ENCODE measurements at regions not wholly inside any gene's neighbourhood (a gene's known extent, or its start where the extent isn't known, plus 50 kb on each side); places are given as distances from the start of the nearest gene placed in this dataset.

DNA sequence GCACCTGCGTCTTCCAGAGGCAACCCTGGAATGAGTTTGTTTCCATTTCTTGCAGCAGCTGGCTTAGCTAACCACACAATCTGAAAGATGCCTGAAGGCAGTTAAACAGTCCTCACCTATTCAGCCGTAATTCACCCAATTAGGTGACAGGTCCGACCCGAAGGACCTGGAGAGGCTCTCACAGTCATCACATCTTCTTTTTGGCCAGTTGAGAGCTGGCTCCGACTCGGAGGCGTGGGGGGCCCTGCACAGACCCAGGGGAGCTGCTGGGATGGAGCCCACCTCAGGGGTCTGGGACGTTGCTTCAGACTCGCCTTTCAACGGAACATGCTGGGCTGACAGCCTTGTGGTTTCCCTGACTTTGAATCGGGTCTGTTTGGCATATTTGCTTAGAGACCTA is 187.3 kb downstream of the RTP5 start:
- peaks cover 22% of the 10 kb centered on the region for H3K27me3 ChIP-seq (ENCODE audit: control insufficient read depth, insufficient read depth, low read length, poor library complexity, severe bottlenecking)

DNA sequence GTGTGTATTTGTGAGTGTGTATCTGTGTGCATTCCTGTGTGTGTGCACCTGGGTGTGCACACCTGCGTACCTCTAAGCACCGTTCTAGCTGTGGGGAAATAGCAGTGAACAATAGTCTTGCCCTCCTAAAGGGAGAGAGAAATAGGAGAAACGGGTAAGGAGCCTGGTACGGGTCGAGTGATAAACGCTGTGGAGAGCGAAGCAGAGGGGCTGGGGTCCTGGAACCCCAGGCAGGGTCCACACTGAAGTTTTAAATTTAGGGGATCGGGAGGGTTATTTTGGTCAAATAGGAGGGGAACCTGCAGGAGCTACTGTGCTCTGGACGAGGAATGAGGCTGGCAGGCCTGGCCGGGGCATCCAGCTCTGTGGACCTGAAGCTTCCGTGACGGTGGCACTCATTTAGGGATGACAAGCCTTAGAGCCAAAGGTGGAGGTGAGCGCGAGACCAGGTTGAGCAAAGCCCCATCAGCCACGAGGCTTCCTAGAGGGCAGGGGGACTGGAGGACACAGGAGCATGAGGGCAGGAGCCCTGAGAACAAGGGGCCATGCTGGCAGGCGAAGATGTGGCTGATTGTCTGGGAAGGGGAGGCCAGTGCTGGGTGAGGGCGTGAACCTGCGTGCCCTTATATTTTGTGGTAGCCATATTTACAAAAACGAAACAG is 188.0 kb downstream of the RTP5 start:
- TF ChIP-seq, protein P1, sequence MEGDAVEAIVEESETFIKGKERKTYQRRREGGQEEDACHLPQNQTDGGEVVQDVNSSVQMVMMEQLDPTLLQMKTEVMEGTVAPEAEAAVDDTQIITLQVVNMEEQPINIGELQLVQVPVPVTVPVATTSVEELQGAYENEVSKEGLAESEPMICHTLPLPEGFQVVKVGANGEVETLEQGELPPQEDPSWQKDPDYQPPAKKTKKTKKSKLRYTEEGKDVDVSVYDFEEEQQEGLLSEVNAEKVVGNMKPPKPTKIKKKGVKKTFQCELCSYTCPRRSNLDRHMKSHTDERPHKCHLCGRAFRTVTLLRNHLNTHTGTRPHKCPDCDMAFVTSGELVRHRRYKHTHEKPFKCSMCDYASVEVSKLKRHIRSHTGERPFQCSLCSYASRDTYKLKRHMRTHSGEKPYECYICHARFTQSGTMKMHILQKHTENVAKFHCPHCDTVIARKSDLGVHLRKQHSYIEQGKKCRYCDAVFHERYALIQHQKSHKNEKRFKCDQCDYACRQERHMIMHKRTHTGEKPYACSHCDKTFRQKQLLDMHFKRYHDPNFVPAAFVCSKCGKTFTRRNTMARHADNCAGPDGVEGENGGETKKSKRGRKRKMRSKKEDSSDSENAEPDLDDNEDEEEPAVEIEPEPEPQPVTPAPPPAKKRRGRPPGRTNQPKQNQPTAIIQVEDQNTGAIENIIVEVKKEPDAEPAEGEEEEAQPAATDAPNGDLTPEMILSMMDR (conservative IDR thresholded peaks at IDR 0.05) = no peak
- H3K4me3 ChIP-seq (ENCODE audit: low read length) = no peak overlapping the region
- no peaks in the 10 kb centered on the region for H3K36me3 ChIP-seq (ENCODE audit: control insufficient read depth, insufficient read depth, low read length)
- H3K27ac ChIP-seq (ENCODE audit: low read depth, low read length) = no peak overlapping the region
- H3K27me3 ChIP-seq (ENCODE audit: control insufficient read depth, insufficient read depth, low read length, poor library complexity, severe bottlenecking) = peaks cover 16% of the 10 kb centered on the region
- peaks cover 53% of the 10 kb centered on the region for H3K27me3 Mint-ChIP-seq (ENCODE audit: insufficient read depth)
- H3K27ac Mint-ChIP-seq = no peak overlapping the region
- no peak for DNase-seq
- peaks cover 35% of the 10 kb centered on the region for H3K9me3 Mint-ChIP-seq
- H3K4me1 ChIP-seq (ENCODE audit: control insufficient read depth, insufficient read depth, low read length) = no peaks in the 10 kb centered on the region
- peaks cover 24% of the 10 kb centered on the region for H3K9me3 ChIP-seq (ENCODE audit: control insufficient read depth, low read length)
- H3K4me3 Mint-ChIP-seq = no peak overlapping the region
- 88 to 94% methylated on average over 12 to 19 of the region's 19 CpGs for WGBS, 2 experiments (ENCODE audit: insufficient coverage in 1 of 2, insufficient read length in 1 of 2)
- H3K36me3 Mint-ChIP-seq (ENCODE audit: low read depth) = no peaks in the 10 kb centered on the region
- no peaks in the 10 kb centered on the region for H3K4me1 Mint-ChIP-seq
- H3K9ac ChIP-seq (ENCODE audit: extremely low read depth, low read length, poor library complexity, severe bottlenecking) = no peak overlapping the region

More for the DNA sequence above, 187.3 kb downstream of the RTP5 start:
- H3K4me1 ChIP-seq (ENCODE audit: control insufficient read depth, insufficient read depth, low read length) = no peaks in the 10 kb centered on the region
- Mint-ChIP-seq H3K27ac (no peak overlapping the region), H3K36me3 (ENCODE audit: low read depth) (no peaks in the 10 kb centered on the region), H3K9me3 (peaks cover 28% of the 10 kb centered on the region), H3K4me1 (no peaks in the 10 kb centered on the region), H3K4me3 (no peak overlapping the region), H3K27me3 (ENCODE audit: insufficient read depth) (peaks cover 59% of the 10 kb centered on the region)
- H3K36me3 ChIP-seq (ENCODE audit: control insufficient read depth, insufficient read depth, low read length) = no peaks in the 10 kb centered on the region
- no peak overlapping the region for H3K4me3 ChIP-seq (ENCODE audit: low read length)
- no peak overlapping the region for H3K27ac ChIP-seq (ENCODE audit: low read depth, low read length)
- H3K9me3 ChIP-seq (ENCODE audit: control insufficient read depth, low read length) = peaks cover 19% of the 10 kb centered on the region
- WGBS, 2 experiments (ENCODE audit: insufficient coverage in 1 of 2, insufficient read length in 1 of 2) = 85 to 91% methylated on average over 8 to 11 of the region's 11 CpGs
- DNase-seq = no peak
- H3K9ac ChIP-seq (ENCODE audit: extremely low read depth, low read length, poor library complexity, severe bottlenecking) = no peak overlapping the region
- TF ChIP-seq, protein P1 (conservative IDR thresholded peaks at IDR 0.05) = no peak

DNA sequence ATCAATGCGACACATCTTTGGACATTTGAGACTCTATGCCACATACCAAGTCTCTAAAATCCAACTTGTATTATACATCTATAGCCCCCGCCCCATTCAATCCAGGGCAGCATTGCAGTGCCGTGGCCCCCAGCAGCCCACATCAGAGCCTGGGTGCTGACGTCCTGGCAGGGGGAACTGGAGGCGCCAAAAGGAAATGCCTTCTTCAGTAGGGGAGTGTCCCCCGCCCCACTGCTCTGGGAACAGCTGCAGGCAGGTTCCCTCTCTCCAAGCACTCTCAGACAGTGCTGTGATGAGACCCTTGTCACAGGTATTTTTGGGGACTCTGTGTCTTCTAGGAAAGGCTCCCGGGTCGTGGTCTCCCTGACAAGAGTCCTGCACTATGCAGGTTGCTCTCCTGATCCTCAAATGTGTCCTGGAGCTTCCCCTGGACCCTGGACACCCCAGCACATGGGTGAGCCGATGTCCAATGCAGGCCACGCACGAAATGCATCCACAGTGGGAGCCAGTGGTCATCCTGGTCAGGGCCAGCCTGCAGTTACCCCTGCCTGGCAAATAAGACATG is 188.7 kb downstream of the RTP5 start:
- WGBS, 2 experiments (ENCODE audit: insufficient coverage in 1 of 2, insufficient read length in 1 of 2) = 88 to 89% methylated on average over 9 to 11 of the region's 11 CpGs
- no peak overlapping the region for H3K27ac Mint-ChIP-seq
- no peaks in the 10 kb centered on the region for H3K4me1 Mint-ChIP-seq
- H3K27me3 ChIP-seq (ENCODE audit: control insufficient read depth, insufficient read depth, low read length, poor library complexity, severe bottlenecking) = peaks cover 9% of the 10 kb centered on the region
- TF ChIP-seq, protein P1 (conservative IDR thresholded peaks at IDR 0.05) = no peak
- H3K9me3 Mint-ChIP-seq = peaks cover 42% of the 10 kb centered on the region
- no peak overlapping the region for H3K9ac ChIP-seq (ENCODE audit: extremely low read depth, low read length, poor library complexity, severe bottlenecking)
- no peak overlapping the region for H3K27ac ChIP-seq (ENCODE audit: low read depth, low read length)
- peaks cover 31% of the 10 kb centered on the region for H3K9me3 ChIP-seq (ENCODE audit: control insufficient read depth, low read length)
- no peaks in the 10 kb centered on the region for H3K36me3 Mint-ChIP-seq (ENCODE audit: low read depth)
- H3K4me3 Mint-ChIP-seq = no peak overlapping the region
- H3K27me3 Mint-ChIP-seq (ENCODE audit: insufficient read depth) = peaks cover 46% of the 10 kb centered on the region
- no peak overlapping the region for H3K4me3 ChIP-seq (ENCODE audit: low read length)
- DNase-seq = no peak
- H3K4me1 ChIP-seq (ENCODE audit: control insufficient read depth, insufficient read depth, low read length) = no peaks in the 10 kb centered on the region
- no peaks in the 10 kb centered on the region for H3K36me3 ChIP-seq (ENCODE audit: control insufficient read depth, insufficient read depth, low read length)

All from endodermal cell (in vitro differentiated cells).